IPS-NIHi11 (cell line): ENCODE measurements at regions not wholly inside any gene's neighbourhood (a gene's known extent, or its start where the extent isn't known, plus 50 kb on each side); places are given as distances from the start of the nearest gene placed in this dataset.
"Not testable (repeated sequence)": the region's sequence is repeated elsewhere in the genome, so short reads cannot be mapped to it uniquely, and the experiment has no call there.

Experiments used
- DNase-seq: peaks from one replicate; pipeline ENCODE4 v3.0.0; 2012; ENCODE audit warnings: mixed read lengths, low spot score

GRCh38 chr6:56742122-56742791 lies 99.6 kb upstream of the DST start:
- no peak for DNase-seq

GRCh38 chr6:56741472-56741871 lies 98.8 kb upstream of the DST start:
- no peak for DNase-seq

- no peak for DNase-seq
Observed at GRCh38 chr6:56739836-56740815, 97.4 kb upstream of the DST start.

- no peak for DNase-seq
Observed at GRCh38 chr6:56736804-56737203, 94.1 kb upstream of the DST start.

GRCh38 chr6:56734335-56734734 lies 91.6 kb upstream of the DST start:
- DNase-seq, result no peak

- DNase-seq, result no peak
Observed at GRCh38 chr6:56733211-56733697, 90.6 kb upstream of the DST start.

- no peak for DNase-seq
Observed at GRCh38 chr6:56732517-56732916, 89.8 kb upstream of the DST start.

- no peak for DNase-seq
Observed at GRCh38 chr6:56730663-56731529, 88.2 kb upstream of the DST start.

- DNase-seq, result no peak
Observed at GRCh38 chr6:56729719-56730118, 87.0 kb upstream of the DST start.

GRCh38 chr6:56729166-56729565 lies 86.5 kb upstream of the DST start:
- DNase-seq, result not testable (repeated sequence)

GRCh38 chr6:56727097-56727850 lies 84.6 kb upstream of the DST start:
- no peak for DNase-seq

- DNase-seq, result no peak
Observed at GRCh38 chr6:56725254-56725653, 82.6 kb upstream of the DST start.

- no peak for DNase-seq
Observed at GRCh38 chr6:56724455-56724854, 81.8 kb upstream of the DST start.

- no peak for DNase-seq
Observed at GRCh38 chr6:56720882-56721281, 78.2 kb upstream of the DST start.

- DNase-seq, result not testable (repeated sequence)
Observed at GRCh38 chr6:56720202-56720601, 77.5 kb upstream of the DST start.

- not testable (repeated sequence) for DNase-seq
Observed at GRCh38 chr6:56719315-56720058, 76.8 kb upstream of the DST start.

GRCh38 chr6:56718236-56718635 lies 75.5 kb upstream of the DST start:
- no peak for DNase-seq

- DNase-seq, result no peak
Observed at GRCh38 chr6:56716229-56716628, 73.5 kb upstream of the DST start.

- no peak for DNase-seq
Observed at GRCh38 chr6:56715741-56716140, 73.1 kb upstream of the DST start.

- DNase-seq, result no peak
Observed at GRCh38 chr6:56714982-56715456, 72.3 kb upstream of the DST start.
